ENCODE measurements at regions not wholly inside any gene's neighbourhood (a gene's known extent, or its start where the extent isn't known, plus 50 kb on each side); places are given as distances from the start of the nearest gene placed in this dataset.

GRCh38 chr12:102781117-102781516, 135.9 kb downstream of the PAH start:
- Histone ChIP-seq H3K79me1 (replicated peaks; ENCODE audit: low read length, poor library complexity, severe bottlenecking) (no peaks in the 10 kb centered on the region), H3K4me1 (ENCODE audit: control insufficient read depth, insufficient read depth, low read depth, low read length) (no peaks in the 10 kb centered on the region), H2AFZ (ENCODE audit: low read depth, low read length) (no peak overlapping the region), H3K18ac (ENCODE audit: low read depth in 1 of 2, low read length in 2 of 2) (no peak overlapping the region), H3K36me3 (ENCODE audit: control insufficient read depth in 1 of 2, insufficient read depth in 2 of 2, low read depth in 1 of 2, low read length in 2 of 2) (no peaks in the 10 kb centered on the region), H3K4ac (ENCODE audit: low read depth in 1 of 2, low read length in 2 of 2) (no peak overlapping the region), H3K4me3 (ENCODE audit: insufficient read depth in 1 of 2, low read depth in 1 of 2, low read length in 2 of 2) (no peak overlapping the region), H3K9ac (ENCODE audit: low read length) (no peak overlapping the region), H4K91ac (ENCODE audit: low read length) (no peak overlapping the region), H3K9me3 (ENCODE audit: control insufficient read depth, low read length) (no peaks in the 10 kb centered on the region), H3K14ac (ENCODE audit: low read length in 2 of 2) (no peak overlapping the region), H3K27me3 (ENCODE audit: control insufficient read depth in 1 of 2, insufficient read depth in 1 of 2, low read length in 2 of 2) (no peaks in the 10 kb centered on the region), H2BK15ac (ENCODE audit: low read depth, poor library complexity, severe bottlenecking) (no peak overlapping the region), H4K8ac (ENCODE audit: low read length) (no peak overlapping the region), H3K23ac (ENCODE audit: low read length in 2 of 2) (no peak overlapping the region), H2AK5ac (ENCODE audit: low read length, severe bottlenecking) (no peak overlapping the region), H2BK120ac (ENCODE audit: low read depth, low read length) (no peak overlapping the region), H2BK5ac (ENCODE audit: low read depth, low read length, poor library complexity, severe bottlenecking) (no peak overlapping the region), H2BK12ac (ENCODE audit: low read length in 2 of 2) (no peak overlapping the region), H3K27ac (ENCODE audit: low read length, poor library complexity, severe bottlenecking) (no peak overlapping the region), H3K4me2 (ENCODE audit: low read length, poor library complexity, severe bottlenecking) (no peak overlapping the region)
- DNase-seq = no peak

DNA sequence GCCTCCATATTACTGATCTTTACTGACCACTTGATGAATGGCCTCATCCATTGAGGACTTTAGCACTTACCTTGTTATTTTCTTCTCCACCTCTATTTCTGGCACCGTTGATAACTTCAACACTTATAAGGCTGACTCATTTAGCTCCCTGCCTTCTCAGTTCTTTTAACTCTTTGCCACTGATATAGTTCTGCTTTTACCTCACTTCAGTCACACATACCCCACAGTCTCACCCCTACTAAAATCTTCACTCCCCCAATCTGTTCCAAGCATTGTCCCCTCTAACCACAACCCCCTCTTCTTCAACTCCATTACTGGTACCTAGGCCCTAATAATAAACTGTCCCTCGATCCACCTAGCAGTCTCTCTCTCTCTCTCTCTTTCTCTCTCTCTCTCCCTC, 141.0 kb downstream of the PAH start:
- H2BK15ac ChIP-seq (ENCODE audit: low read depth, poor library complexity, severe bottlenecking) = no peak overlapping the region
- H2BK12ac ChIP-seq (ENCODE audit: low read length in 2 of 2) = no peak overlapping the region
- no peak overlapping the region for H3K4me2 ChIP-seq (ENCODE audit: low read length, poor library complexity, severe bottlenecking)
- H3K4me1 ChIP-seq (ENCODE audit: control insufficient read depth, insufficient read depth, low read depth, low read length) = no peaks in the 10 kb centered on the region
- H3K14ac ChIP-seq (ENCODE audit: low read length in 2 of 2) = no peak overlapping the region
- H2AK5ac ChIP-seq (ENCODE audit: low read length, severe bottlenecking) = no peak overlapping the region
- H3K18ac ChIP-seq (ENCODE audit: low read depth in 1 of 2, low read length in 2 of 2) = no peak overlapping the region
- no peaks in the 10 kb centered on the region for H3K36me3 ChIP-seq (ENCODE audit: control insufficient read depth in 1 of 2, insufficient read depth in 2 of 2, low read depth in 1 of 2, low read length in 2 of 2)
- 55% methylated on average over 2 of the region's 2 CpGs for WGBS
- H2AFZ ChIP-seq (ENCODE audit: low read depth, low read length) = no peak overlapping the region
- no peak for DNase-seq
- H4K8ac ChIP-seq (ENCODE audit: low read length) = no peak overlapping the region
- H3K4ac ChIP-seq (ENCODE audit: low read depth in 1 of 2, low read length in 2 of 2) = no peak overlapping the region
- H3K79me1 ChIP-seq (replicated peaks; ENCODE audit: low read length, poor library complexity, severe bottlenecking) = no peaks in the 10 kb centered on the region
- no peak overlapping the region for H2BK120ac ChIP-seq (ENCODE audit: low read depth, low read length)
- no peak overlapping the region for H2BK5ac ChIP-seq (ENCODE audit: low read depth, low read length, poor library complexity, severe bottlenecking)
- no peaks in the 10 kb centered on the region for H3K27me3 ChIP-seq (ENCODE audit: control insufficient read depth in 1 of 2, insufficient read depth in 1 of 2, low read length in 2 of 2)
- no peak overlapping the region for H3K27ac ChIP-seq (ENCODE audit: low read length, poor library complexity, severe bottlenecking)
- no peaks in the 10 kb centered on the region for H3K9me3 ChIP-seq (ENCODE audit: control insufficient read depth, low read length)
- H3K4me3 ChIP-seq (ENCODE audit: insufficient read depth in 1 of 2, low read depth in 1 of 2, low read length in 2 of 2) = no peak overlapping the region
- H4K91ac ChIP-seq (ENCODE audit: low read length) = no peak overlapping the region
- H3K9ac ChIP-seq (ENCODE audit: low read length) = no peak overlapping the region
- no peak overlapping the region for H3K23ac ChIP-seq (ENCODE audit: low read length in 2 of 2)

DNA sequence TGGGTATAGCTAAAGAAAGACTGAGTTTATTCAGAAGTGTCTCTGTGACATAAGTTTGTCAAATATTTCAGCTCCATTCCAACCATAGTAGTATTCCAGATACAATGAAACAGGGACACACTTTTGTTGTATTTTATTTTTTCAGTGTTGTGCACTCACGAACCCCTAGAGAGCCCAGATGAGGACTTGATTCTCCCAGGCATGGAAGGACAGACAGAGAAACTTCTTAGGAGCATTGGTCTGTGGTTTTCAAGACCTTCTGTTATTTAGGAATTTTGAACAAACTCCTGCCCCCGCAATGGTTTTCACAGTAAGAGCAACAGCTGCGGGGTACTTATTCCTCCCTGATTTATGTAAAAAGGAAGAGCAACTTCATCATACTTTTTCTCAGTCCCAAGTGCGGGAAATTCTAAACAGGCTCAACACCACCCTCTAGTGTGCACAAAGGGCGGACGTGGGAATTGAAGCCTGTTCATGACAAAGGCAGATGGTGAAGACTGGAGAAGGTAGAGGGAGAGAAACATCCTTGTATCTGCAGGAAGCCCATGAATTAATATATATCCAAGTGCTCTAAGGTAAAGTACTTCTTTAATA, 147.6 kb downstream of the PAH start:
- no peak overlapping the region for H3K18ac ChIP-seq (ENCODE audit: low read depth in 1 of 2, low read length in 2 of 2)
- H2BK120ac ChIP-seq (ENCODE audit: low read depth, low read length) = no peak overlapping the region
- no peak overlapping the region for H2BK15ac ChIP-seq (ENCODE audit: low read depth, poor library complexity, severe bottlenecking)
- peak overlapping the region; percentile 49 for H3K9ac ChIP-seq (ENCODE audit: low read length)
- H3K4me2 ChIP-seq (ENCODE audit: low read length, poor library complexity, severe bottlenecking) = no peak overlapping the region
- H3K36me3 ChIP-seq (ENCODE audit: control insufficient read depth in 1 of 2, insufficient read depth in 2 of 2, low read depth in 1 of 2, low read length in 2 of 2) = no peaks in the 10 kb centered on the region
- peak; percentile 49 for DNase-seq
- no peak overlapping the region for H3K4ac ChIP-seq (ENCODE audit: low read depth in 1 of 2, low read length in 2 of 2)
- no peaks in the 10 kb centered on the region for H3K79me1 ChIP-seq (replicated peaks; ENCODE audit: low read length, poor library complexity, severe bottlenecking)
- no peak overlapping the region for H4K91ac ChIP-seq (ENCODE audit: low read length)
- H4K8ac ChIP-seq (ENCODE audit: low read length) = no peak overlapping the region
- no peaks in the 10 kb centered on the region for H3K9me3 ChIP-seq (ENCODE audit: control insufficient read depth, low read length)
- no peak overlapping the region for H2BK5ac ChIP-seq (ENCODE audit: low read depth, low read length, poor library complexity, severe bottlenecking)
- no peak overlapping the region for H3K14ac ChIP-seq (ENCODE audit: low read length in 2 of 2)
- H2BK12ac ChIP-seq (ENCODE audit: low read length in 2 of 2) = no peak overlapping the region
- no peak overlapping the region for H2AFZ ChIP-seq (ENCODE audit: low read depth, low read length)
- no peaks in the 10 kb centered on the region for H3K4me1 ChIP-seq (ENCODE audit: control insufficient read depth, insufficient read depth, low read depth, low read length)
- H3K27me3 ChIP-seq (ENCODE audit: control insufficient read depth in 1 of 2, insufficient read depth in 1 of 2, low read length in 2 of 2) = no peaks in the 10 kb centered on the region
- no peak overlapping the region for H3K4me3 ChIP-seq (ENCODE audit: insufficient read depth in 1 of 2, low read depth in 1 of 2, low read length in 2 of 2)
- H2AK5ac ChIP-seq (ENCODE audit: low read length, severe bottlenecking) = no peak overlapping the region
- H3K23ac ChIP-seq (ENCODE audit: low read length in 2 of 2) = no peak overlapping the region
- 31% methylated on average over 3 of the region's 6 CpGs for WGBS
- no peak overlapping the region for H3K27ac ChIP-seq (ENCODE audit: low read length, poor library complexity, severe bottlenecking)

DNA sequence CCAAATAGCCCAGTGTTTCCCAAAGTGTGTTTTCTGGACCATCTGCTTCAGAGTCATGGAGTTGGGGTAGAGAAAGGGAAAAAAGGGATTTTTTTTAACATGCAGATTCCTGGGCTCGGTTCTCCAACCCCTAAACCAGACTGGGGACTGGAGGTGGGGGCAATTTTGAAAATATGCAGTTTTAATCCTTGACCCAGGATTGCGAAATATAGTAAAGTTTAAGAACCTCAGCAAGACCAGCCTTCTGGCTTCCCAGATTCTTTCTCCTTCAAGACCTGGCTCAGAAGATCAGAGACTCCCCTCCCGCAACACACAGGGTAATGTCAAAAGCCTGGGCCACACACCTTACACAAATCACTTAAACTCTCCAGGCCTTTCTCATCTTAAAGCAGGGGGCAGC, 150.1 kb downstream of the PAH start:
- Histone ChIP-seq H2BK5ac (ENCODE audit: low read depth, low read length, poor library complexity, severe bottlenecking) (no peak overlapping the region), H4K91ac (ENCODE audit: low read length) (no peak overlapping the region), H3K4me1 (ENCODE audit: control insufficient read depth, insufficient read depth, low read depth, low read length) (no peaks in the 10 kb centered on the region), H3K4me3 (ENCODE audit: insufficient read depth in 1 of 2, low read depth in 1 of 2, low read length in 2 of 2) (no peak overlapping the region), H3K36me3 (ENCODE audit: control insufficient read depth in 1 of 2, insufficient read depth in 2 of 2, low read depth in 1 of 2, low read length in 2 of 2) (no peaks in the 10 kb centered on the region), H3K27ac (ENCODE audit: low read length, poor library complexity, severe bottlenecking) (no peak overlapping the region), H4K8ac (ENCODE audit: low read length) (no peak overlapping the region), H3K27me3 (ENCODE audit: control insufficient read depth in 1 of 2, insufficient read depth in 1 of 2, low read length in 2 of 2) (peaks cover 0 to 5% of the 10 kb centered on the region in 2 experiments), H3K79me1 (replicated peaks; ENCODE audit: low read length, poor library complexity, severe bottlenecking) (no peaks in the 10 kb centered on the region), H3K4ac (ENCODE audit: low read depth in 1 of 2, low read length in 2 of 2) (no peak overlapping the region), H2AFZ (ENCODE audit: low read depth, low read length) (no peak overlapping the region), H3K9me3 (ENCODE audit: control insufficient read depth, low read length) (no peaks in the 10 kb centered on the region), H3K4me2 (ENCODE audit: low read length, poor library complexity, severe bottlenecking) (no peak overlapping the region), H2BK12ac (ENCODE audit: low read length in 2 of 2) (no peak overlapping the region), H3K23ac (ENCODE audit: low read length in 2 of 2) (no peak overlapping the region), H3K14ac (ENCODE audit: low read length in 2 of 2) (no peak overlapping the region), H2BK15ac (ENCODE audit: low read depth, poor library complexity, severe bottlenecking) (no peak overlapping the region), H2AK5ac (ENCODE audit: low read length, severe bottlenecking) (no peak overlapping the region), H3K18ac (ENCODE audit: low read depth in 1 of 2, low read length in 2 of 2) (no peak overlapping the region), H3K9ac (ENCODE audit: low read length) (no peak overlapping the region), H2BK120ac (ENCODE audit: low read depth, low read length) (no peak overlapping the region)
- no peak for DNase-seq
- 75% methylated on average over 3 of the region's 3 CpGs for WGBS

All from mesenchymal stem cell (in vitro differentiated cells and primary cell).